ENCODE measurements at regions not wholly inside any gene's neighbourhood (a gene's known extent, or its start where the extent isn't known, plus 50 kb on each side); places are given as distances from the start of the nearest gene placed in this dataset.

- no peak for FAIRE-seq
- 62% methylated on average over 3 of the region's 3 CpGs for WGBS (ENCODE audit: missing lambda C conversion rate)
- Histone ChIP-seq H3K4me3 (no peak overlapping the region), H3K9me3 (peaks cover 13% of the 10 kb centered on the region; the same call in 1 of the 3 replicates), H3K4me1 (no peaks in the 10 kb centered on the region), H3K27ac (no peak overlapping the region), H3K4me2 (no peak overlapping the region)
- CTCF ChIA-PET = interaction anchor here (1.4 kb wide), 1 partner anchor 84 kb away, joined by 3 read pairs; no protein-coding TSS in a partner anchor
- DNase-seq (ENCODE audit: low read depth in 1 of 2, low spot score in 1 of 2) = no peak
- ATAC-seq = no peak
- POLR2A ChIA-PET = no interaction called here
- TF ChIP-seq ESRRA (IDR thresholded peaks at IDR 0.05; ENCODE audit: borderline replicate concordance, low read length) = no peak
Observed at GRCh38 chr11:69994810-69995209, 83.3 kb upstream of the ANO1 start.

GRCh38 chr11:69995697-69996096 is 82.4 kb upstream of the ANO1 start:
- CTCF ChIA-PET = no interaction called here
- TF ChIP-seq PHF8 (IDR thresholded peaks at IDR 0.05; ENCODE audit: borderline replicate concordance, low read depth) = no peak
- TF ChIP-seq HOXB13 (CRISPR knock-in tag; IDR thresholded peaks at IDR 0.05; ENCODE audit: low read depth) = no peak
- TF ChIP-seq RAD21 (conservative IDR thresholded peaks at IDR 0.05 in 1 of 2, IDR thresholded peaks at IDR 0.05 in 1 of 2) = no peak
- no peak for TF ChIP-seq RCOR1 (IDR thresholded peaks at IDR 0.05; ENCODE audit: low read depth, low read length)
- DNase-seq (ENCODE audit: low read depth in 1 of 2, low spot score in 1 of 2) (no peak), ATAC-seq (no peak), FAIRE-seq (no peak)
- peaks cover 13% of the 10 kb centered on the region; the same call in 1 of the 3 replicates for H3K9me3 ChIP-seq
- no peaks in the 10 kb centered on the region for H3K4me1 ChIP-seq
- WGBS (ENCODE audit: missing lambda C conversion rate) = 60% methylated on average over 10 of the region's 10 CpGs
- POLR2A ChIA-PET = no interaction called here
- no peak overlapping the region for H3K4me2 ChIP-seq
- H3K27ac ChIP-seq = no peak overlapping the region
- H3K4me3 ChIP-seq = no peak overlapping the region

GRCh38 chr11:69996451-69996850 is 81.7 kb upstream of the ANO1 start:
- CTCF ChIA-PET = no interaction called here
- H3K4me2 ChIP-seq = no peak overlapping the region
- TF ChIP-seq FOXS1 (CRISPR knock-in tag; IDR thresholded peaks at IDR 0.05) = no peak
- no peak for TF ChIP-seq EHF (CRISPR knock-in tag; IDR thresholded peaks at IDR 0.05)
- TF ChIP-seq BHLHE40 (IDR thresholded peaks at IDR 0.05; ENCODE audit: low read depth, low read length) = no peak
- no peak for TF ChIP-seq MAX (IDR thresholded peaks at IDR 0.05)
- TF ChIP-seq KDM5A (IDR thresholded peaks at IDR 0.05) = no peak
- TF ChIP-seq TP53 (CRISPR knock-in tag; IDR thresholded peaks at IDR 0.05) = no peak

GRCh38 chr11:69997352-69997751 is 80.8 kb upstream of the ANO1 start:
- H3K9me3 ChIP-seq = peaks cover 13% of the 10 kb centered on the region; the same call in 1 of the 3 replicates
- DNase-seq (ENCODE audit: low read depth in 1 of 2, low spot score in 1 of 2) (no peak), ATAC-seq (no peak), FAIRE-seq (no peak)
- TF ChIP-seq FOSL2 (IDR thresholded peaks at IDR 0.05) (no peak), FOSL2 (CRISPR knock-in tag; IDR thresholded peaks at IDR 0.05) (no peak), ZSCAN20 (CRISPR knock-in tag; IDR thresholded peaks at IDR 0.05) (no peak), ZFP36 (IDR thresholded peaks at IDR 0.05; ENCODE audit: borderline replicate concordance, partially characterized antibody) (no peak), ESRRA (IDR thresholded peaks at IDR 0.05; ENCODE audit: borderline replicate concordance, low read length) (no peak), BHLHE40 (IDR thresholded peaks at IDR 0.05; ENCODE audit: low read depth, low read length) (no peak)
- no peak overlapping the region for H3K4me3 ChIP-seq
- CTCF ChIA-PET = interaction anchor here (1.2 kb wide), 1 partner anchor 130 kb away, joined by 4 read pairs; no protein-coding TSS in a partner anchor
- H3K4me1 ChIP-seq = no peaks in the 10 kb centered on the region
- no peak overlapping the region for H3K27ac ChIP-seq
- no peak overlapping the region for H3K4me2 ChIP-seq
- 32% methylated on average over 6 of the region's 8 CpGs for WGBS (ENCODE audit: missing lambda C conversion rate)
- POLR2A ChIA-PET = no interaction called here

More at GRCh38 chr11:69996451-69996850, 81.7 kb upstream of the ANO1 start:
- FAIRE-seq (no peak), ATAC-seq (no peak), DNase-seq (ENCODE audit: low read depth in 1 of 2, low spot score in 1 of 2) (no peak)
- Histone ChIP-seq H3K27ac (no peak overlapping the region), H3K4me1 (no peaks in the 10 kb centered on the region), H3K4me3 (no peak overlapping the region), H3K9me3 (peaks cover 13% of the 10 kb centered on the region; the same call in 1 of the 3 replicates)
- 13% methylated on average over 1 of the region's 1 CpG for WGBS (ENCODE audit: missing lambda C conversion rate)
- POLR2A ChIA-PET = no interaction called here

GRCh38 chr11:69999721-70000120 is 78.4 kb upstream of the ANO1 start:
- FAIRE-seq (no peak), ATAC-seq (no peak), DNase-seq (ENCODE audit: low read depth in 1 of 2, low spot score in 1 of 2) (no peak)
- 41% methylated on average over 3 of the region's 3 CpGs for WGBS (ENCODE audit: missing lambda C conversion rate)
- CTCF ChIA-PET = no interaction called here
- TF ChIP-seq USF2 (IDR thresholded peaks at IDR 0.05) = no peak
- no peak for TF ChIP-seq POLR2A (IDR thresholded peaks at IDR 0.05; ENCODE audit: low read length)
- TF ChIP-seq CEBPB (IDR thresholded peaks at IDR 0.05) = no peak
- TF ChIP-seq CHD4 (IDR thresholded peaks at IDR 0.05; ENCODE audit: borderline replicate concordance) = no peak
- TF ChIP-seq FOXS1 (CRISPR knock-in tag; IDR thresholded peaks at IDR 0.05) = no peak
- H3K9me3 ChIP-seq = peaks cover 4% of the 10 kb centered on the region; the same call in 1 of the 3 replicates
- H3K4me2 ChIP-seq = no peak overlapping the region
- no peaks in the 10 kb centered on the region for H3K4me1 ChIP-seq
- H3K27ac ChIP-seq = no peak overlapping the region
- no peak overlapping the region for H3K4me3 ChIP-seq
- POLR2A ChIA-PET = no interaction called here

Measured in A549 (cell line).